ENCODE measurements at regions not wholly inside any gene's neighbourhood (a gene's known extent, or its start where the extent isn't known, plus 50 kb on each side); places are given as distances from the start of the nearest gene placed in this dataset.

DNA sequence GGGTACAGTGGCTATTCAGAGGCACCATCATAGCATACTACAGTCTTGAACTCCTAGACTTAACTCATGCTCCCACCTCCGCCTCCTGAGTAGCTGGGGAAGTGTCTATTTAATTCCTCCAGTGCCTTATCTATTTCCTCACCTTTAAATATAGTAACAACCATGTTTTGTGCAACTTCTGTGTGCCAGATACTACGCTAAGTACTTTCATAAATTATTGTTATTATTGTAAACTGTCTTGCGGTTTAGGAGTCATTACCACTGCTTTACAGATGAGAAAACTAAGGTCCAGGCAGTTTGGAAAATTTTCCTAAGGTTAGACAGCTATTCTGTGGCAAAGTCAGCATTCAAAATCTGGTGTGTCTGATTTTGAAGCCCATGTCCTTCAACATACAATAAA is 359.1 kb upstream of the XYLT1 start:
- no peaks in the 10 kb centered on the region for H3K9me3 ChIP-seq (ENCODE audit: low read length)
- Mint-ChIP-seq H3K27ac (no peak overlapping the region), H3K36me3 (no peaks in the 10 kb centered on the region), H3K27me3 (peaks cover 0 to 5% of the 10 kb centered on the region in 2 donors), H3K9me3 (no peaks in the 10 kb centered on the region), H3K4me3 (no peak overlapping the region), H3K4me1 (no peaks in the 10 kb centered on the region)
- H3K4me1 ChIP-seq (ENCODE audit: insufficient read depth, low read length) = no peaks in the 10 kb centered on the region
- no peak for DNase-seq
- H3K27ac ChIP-seq (ENCODE audit: low read depth, low read length) = no peak overlapping the region
- ChIA-PET CTCF (no interaction called here), POLR2A (no interaction called here)
- H3K4me3 ChIP-seq (ENCODE audit: low read length) = no peak overlapping the region
- H3K27me3 ChIP-seq (ENCODE audit: insufficient read depth, low read length, poor library complexity, severe bottlenecking) = no peaks in the 10 kb centered on the region
- no peaks in the 10 kb centered on the region for H3K36me3 ChIP-seq (ENCODE audit: insufficient read depth, low read length)

DNA sequence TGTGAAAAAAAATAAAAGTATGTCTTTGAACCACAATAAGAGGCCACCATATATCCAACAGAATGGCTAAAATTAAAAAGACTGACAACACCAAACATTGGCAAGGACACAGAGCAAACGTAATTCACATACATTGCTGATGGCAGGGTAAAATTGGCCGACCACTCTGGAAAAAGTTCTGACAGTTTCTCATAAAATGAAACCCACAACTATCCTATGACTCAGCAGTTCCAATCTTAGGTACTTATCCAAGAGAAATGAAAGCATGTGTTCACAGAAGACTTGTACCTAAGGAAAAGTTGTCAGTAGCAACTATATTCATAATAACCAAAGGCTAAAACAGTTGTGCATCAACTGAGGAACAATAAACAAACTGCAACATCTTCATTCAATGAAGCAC is 357.3 kb upstream of the XYLT1 start:
- CTCF ChIA-PET = no interaction called here
- H3K36me3 ChIP-seq (ENCODE audit: insufficient read depth, low read length) = no peaks in the 10 kb centered on the region
- H3K9me3 ChIP-seq (ENCODE audit: low read length) = no peaks in the 10 kb centered on the region
- H3K27me3 ChIP-seq (ENCODE audit: insufficient read depth, low read length, poor library complexity, severe bottlenecking) = no peaks in the 10 kb centered on the region
- no peaks in the 10 kb centered on the region for H3K9me3 Mint-ChIP-seq
- no peak overlapping the region for H3K4me3 Mint-ChIP-seq
- no peak for DNase-seq
- POLR2A ChIA-PET = no interaction called here
- H3K4me1 ChIP-seq (ENCODE audit: insufficient read depth, low read length) = no peaks in the 10 kb centered on the region
- no peak overlapping the region for H3K27ac Mint-ChIP-seq
- no peak overlapping the region for H3K27ac ChIP-seq (ENCODE audit: low read depth, low read length)
- no peaks in the 10 kb centered on the region for H3K4me1 Mint-ChIP-seq
- H3K4me3 ChIP-seq (ENCODE audit: low read length) = no peak overlapping the region
- peaks cover 2 to 15% of the 10 kb centered on the region in 2 donors for H3K27me3 Mint-ChIP-seq
- H3K36me3 Mint-ChIP-seq = no peaks in the 10 kb centered on the region

DNA sequence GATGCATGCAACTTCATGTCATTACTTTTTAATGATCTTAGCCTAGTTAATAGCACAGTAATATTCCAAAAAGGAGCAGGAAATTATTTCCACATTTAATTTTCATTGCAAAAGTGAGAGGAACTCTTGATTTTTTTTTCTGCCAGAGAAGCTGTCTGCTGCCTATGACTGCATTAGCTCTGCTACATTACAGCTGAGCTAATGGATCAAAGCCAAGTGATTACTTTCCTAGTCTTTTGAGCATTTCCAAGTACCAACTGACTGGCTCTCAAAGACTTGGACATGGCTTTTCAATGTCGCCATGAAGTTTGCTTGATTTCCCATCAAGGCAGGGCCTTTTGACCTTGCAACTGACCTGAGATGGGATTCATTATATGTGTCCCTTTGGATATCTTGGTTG is 356.6 kb upstream of the XYLT1 start:
- no peak overlapping the region for H3K4me3 ChIP-seq (ENCODE audit: low read length)
- peaks cover 2 to 15% of the 10 kb centered on the region in 2 donors for H3K27me3 Mint-ChIP-seq
- ChIA-PET CTCF (no interaction called here), POLR2A (no interaction called here)
- no peaks in the 10 kb centered on the region for H3K36me3 Mint-ChIP-seq
- no peaks in the 10 kb centered on the region for H3K27me3 ChIP-seq (ENCODE audit: insufficient read depth, low read length, poor library complexity, severe bottlenecking)
- DNase-seq = no peak
- H3K36me3 ChIP-seq (ENCODE audit: insufficient read depth, low read length) = no peaks in the 10 kb centered on the region
- H3K4me1 Mint-ChIP-seq = no peaks in the 10 kb centered on the region
- H3K4me1 ChIP-seq (ENCODE audit: insufficient read depth, low read length) = no peaks in the 10 kb centered on the region
- H3K9me3 ChIP-seq (ENCODE audit: low read length) = no peaks in the 10 kb centered on the region
- H3K4me3 Mint-ChIP-seq = no peak overlapping the region
- H3K9me3 Mint-ChIP-seq = no peaks in the 10 kb centered on the region
- H3K27ac Mint-ChIP-seq = no peak overlapping the region
- H3K27ac ChIP-seq (ENCODE audit: low read depth, low read length) = no peak overlapping the region

DNA sequence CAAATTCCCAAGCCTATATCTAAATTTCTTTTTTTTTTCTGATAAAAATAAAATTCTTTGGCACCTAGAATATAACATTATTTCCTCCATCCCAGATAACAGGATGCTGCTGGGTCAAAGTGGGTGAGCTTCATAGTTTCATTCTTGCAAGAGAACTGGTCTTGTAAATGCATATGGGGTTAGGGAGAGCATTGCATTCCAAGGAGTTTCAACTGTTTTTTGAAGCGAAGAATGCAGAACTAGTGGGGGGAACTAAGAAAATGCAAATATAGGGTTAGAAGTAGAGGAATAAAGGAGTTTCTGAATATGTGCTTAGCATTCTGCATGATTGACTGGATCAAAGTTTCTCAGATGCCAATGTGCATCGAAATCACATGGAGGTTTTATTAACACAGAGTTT is 347.2 kb upstream of the XYLT1 start:
- Histone ChIP-seq H3K4me1 (ENCODE audit: insufficient read depth, low read length) (no peaks in the 10 kb centered on the region), H3K36me3 (ENCODE audit: insufficient read depth, low read length) (no peaks in the 10 kb centered on the region), H3K9me3 (ENCODE audit: low read length) (no peaks in the 10 kb centered on the region), H3K4me3 (ENCODE audit: low read length) (no peak overlapping the region), H3K27me3 (ENCODE audit: insufficient read depth, low read length, poor library complexity, severe bottlenecking) (no peaks in the 10 kb centered on the region), H3K27ac (ENCODE audit: low read depth, low read length) (no peak overlapping the region)
- Mint-ChIP-seq H3K27me3 (peaks cover 0 to 3% of the 10 kb centered on the region in 2 donors), H3K36me3 (peaks cover 0 to 2% (median 0%) of the 10 kb centered on the region in 3 donors), H3K27ac (no peak overlapping the region), H3K9me3 (peaks cover 4 to 13% (median 12%) of the 10 kb centered on the region in 5 donors), H3K4me1 (no peaks in the 10 kb centered on the region), H3K4me3 (no peak overlapping the region)
- CTCF ChIA-PET = no interaction called here
- POLR2A ChIA-PET = no interaction called here
- no peak for DNase-seq

DNA sequence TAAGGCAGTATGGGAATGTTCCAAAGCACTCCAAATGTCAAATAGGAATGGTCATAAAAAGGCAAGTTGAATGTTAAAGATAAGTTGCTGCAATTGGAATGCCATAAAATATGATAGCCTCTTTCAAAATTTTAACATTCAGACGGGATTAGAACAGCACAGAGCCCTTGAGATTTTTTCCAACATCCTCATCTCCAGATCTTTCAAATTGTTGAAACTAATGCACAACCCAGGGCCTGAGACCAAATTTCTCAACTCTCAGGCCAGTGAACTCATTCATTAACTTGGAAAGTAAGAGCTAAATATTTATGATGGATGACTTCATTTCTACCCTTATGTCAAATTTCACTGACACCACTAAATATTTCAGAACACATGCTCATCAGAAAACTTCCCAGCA is 346.5 kb upstream of the XYLT1 start:
- Mint-ChIP-seq H3K27ac (no peak overlapping the region), H3K27me3 (peaks cover 0 to 3% of the 10 kb centered on the region in 2 donors), H3K4me3 (no peak overlapping the region), H3K9me3 (peaks cover 4 to 13% (median 12%) of the 10 kb centered on the region in 5 donors), H3K36me3 (peaks cover 0 to 2% (median 0%) of the 10 kb centered on the region in 3 donors), H3K4me1 (no peaks in the 10 kb centered on the region)
- no peaks in the 10 kb centered on the region for H3K9me3 ChIP-seq (ENCODE audit: low read length)
- H3K4me3 ChIP-seq (ENCODE audit: low read length) = no peak overlapping the region
- no peaks in the 10 kb centered on the region for H3K4me1 ChIP-seq (ENCODE audit: insufficient read depth, low read length)
- no peak overlapping the region for H3K27ac ChIP-seq (ENCODE audit: low read depth, low read length)
- CTCF ChIA-PET = no interaction called here
- H3K27me3 ChIP-seq (ENCODE audit: insufficient read depth, low read length, poor library complexity, severe bottlenecking) = no peaks in the 10 kb centered on the region
- POLR2A ChIA-PET = no interaction called here
- no peaks in the 10 kb centered on the region for H3K36me3 ChIP-seq (ENCODE audit: insufficient read depth, low read length)
- no peak for DNase-seq

DNA sequence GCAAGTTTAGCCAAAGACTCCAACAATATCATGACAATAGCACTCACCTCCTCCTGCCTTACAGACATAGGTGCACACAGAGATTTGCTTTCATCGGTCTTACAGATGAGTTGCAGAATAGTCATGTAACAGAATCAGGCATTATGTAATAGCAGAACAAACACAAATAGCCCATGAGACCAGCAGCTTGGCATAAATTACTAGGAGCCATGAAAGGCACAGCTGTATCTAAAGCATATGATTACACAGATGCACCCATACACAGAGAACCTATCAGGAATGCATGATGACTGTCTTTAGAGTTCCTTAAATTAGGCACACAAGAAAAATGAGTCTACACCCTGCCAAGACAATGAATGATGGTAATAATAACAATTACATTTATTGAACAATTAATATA is 342.0 kb upstream of the XYLT1 start:
- H3K27me3 Mint-ChIP-seq = peaks cover 0 to 5% of the 10 kb centered on the region in 2 donors
- H3K9me3 Mint-ChIP-seq = peaks cover 4 to 15% (median 12%) of the 10 kb centered on the region in 5 donors
- no peaks in the 10 kb centered on the region for H3K4me1 Mint-ChIP-seq
- no peak overlapping the region for H3K27ac Mint-ChIP-seq
- Histone ChIP-seq H3K9me3 (ENCODE audit: low read length) (no peaks in the 10 kb centered on the region), H3K4me1 (ENCODE audit: insufficient read depth, low read length) (no peaks in the 10 kb centered on the region), H3K27ac (ENCODE audit: low read depth, low read length) (no peak overlapping the region), H3K4me3 (ENCODE audit: low read length) (no peak overlapping the region), H3K36me3 (ENCODE audit: insufficient read depth, low read length) (no peaks in the 10 kb centered on the region), H3K27me3 (ENCODE audit: insufficient read depth, low read length, poor library complexity, severe bottlenecking) (no peaks in the 10 kb centered on the region)
- ChIA-PET CTCF (no interaction called here), POLR2A (no interaction called here)
- H3K36me3 Mint-ChIP-seq = no peaks in the 10 kb centered on the region
- H3K4me3 Mint-ChIP-seq = no peak overlapping the region
- no peak for DNase-seq

DNA sequence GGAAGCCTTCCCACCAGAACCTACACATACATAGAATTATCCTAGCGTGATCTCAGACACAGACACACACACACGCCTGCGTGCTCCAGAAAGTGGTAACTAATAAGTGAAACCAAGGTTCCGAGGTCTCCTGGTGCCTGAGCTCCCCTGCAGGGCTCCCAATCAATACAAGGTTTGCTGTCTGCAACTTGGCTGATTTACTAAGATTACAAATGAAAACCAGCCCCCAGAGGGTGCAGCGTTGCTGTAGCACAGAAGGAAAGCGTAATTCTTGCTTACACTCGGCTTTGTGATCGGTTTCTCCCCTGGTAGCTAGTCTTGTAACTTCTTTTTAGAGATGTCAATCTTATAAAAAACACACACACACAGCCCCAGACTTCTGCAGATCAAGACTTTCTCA is 334.1 kb upstream of the XYLT1 start:
- peaks cover 0 to 2% (median 0%) of the 10 kb centered on the region in 5 donors for H3K9me3 Mint-ChIP-seq
- H3K4me3 Mint-ChIP-seq = no peak overlapping the region
- Histone ChIP-seq H3K4me3 (ENCODE audit: low read length) (no peak overlapping the region), H3K27me3 (ENCODE audit: insufficient read depth, low read length, poor library complexity, severe bottlenecking) (no peaks in the 10 kb centered on the region), H3K4me1 (ENCODE audit: insufficient read depth, low read length) (no peaks in the 10 kb centered on the region), H3K9me3 (ENCODE audit: low read length) (no peaks in the 10 kb centered on the region), H3K27ac (ENCODE audit: low read depth, low read length) (no peak overlapping the region), H3K36me3 (ENCODE audit: insufficient read depth, low read length) (no peaks in the 10 kb centered on the region)
- POLR2A ChIA-PET = no interaction called here
- no peaks in the 10 kb centered on the region for H3K4me1 Mint-ChIP-seq
- DNase-seq = no peak
- CTCF ChIA-PET = no interaction called here
- H3K36me3 Mint-ChIP-seq = no peaks in the 10 kb centered on the region
- peaks cover 9 to 45% of the 10 kb centered on the region in 2 donors for H3K27me3 Mint-ChIP-seq
- H3K27ac Mint-ChIP-seq = no peak overlapping the region

DNA sequence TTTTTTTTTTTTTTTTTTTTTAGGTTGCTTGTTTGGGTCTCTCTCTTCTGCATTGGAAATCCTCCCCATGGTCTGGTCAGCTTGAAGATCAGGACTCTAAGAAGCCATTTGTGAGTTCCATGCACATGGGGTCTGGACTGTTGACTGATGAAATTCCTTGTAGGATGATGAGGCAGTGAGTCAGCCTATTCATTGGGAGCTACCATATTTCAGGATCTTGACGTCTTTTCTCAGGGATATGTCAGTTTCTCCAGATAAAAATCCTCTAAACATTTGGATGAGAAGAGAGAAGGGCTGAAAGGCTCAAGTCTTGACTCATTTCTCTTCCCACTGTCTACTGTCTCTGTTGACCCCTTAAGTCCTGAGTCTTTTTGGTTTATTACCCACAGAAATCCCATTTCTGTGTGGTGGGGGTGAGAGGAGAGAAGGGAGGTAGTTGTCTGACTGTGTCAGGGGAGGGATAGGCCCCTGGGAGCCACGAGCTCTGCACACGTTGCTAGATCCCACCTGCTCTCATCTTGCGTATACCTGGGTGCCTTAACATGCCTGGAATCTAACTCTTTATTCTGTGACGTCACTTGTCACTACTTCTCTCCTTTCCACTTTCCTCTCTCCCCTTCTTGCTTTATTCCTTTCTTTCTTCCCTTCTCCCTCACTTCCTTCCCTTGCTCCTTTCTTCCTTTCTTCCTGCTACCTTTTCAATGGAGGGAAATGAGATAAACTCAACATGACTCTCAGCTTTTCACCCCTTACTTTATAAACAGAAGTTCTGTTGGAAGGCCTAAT is 333.1 kb upstream of the XYLT1 start:
- peaks cover 0 to 2% (median 0%) of the 10 kb centered on the region in 5 donors for H3K9me3 Mint-ChIP-seq
- Histone ChIP-seq H3K27me3 (ENCODE audit: insufficient read depth, low read length, poor library complexity, severe bottlenecking) (no peaks in the 10 kb centered on the region), H3K4me3 (ENCODE audit: low read length) (no peak overlapping the region), H3K36me3 (ENCODE audit: insufficient read depth, low read length) (no peaks in the 10 kb centered on the region), H3K9me3 (ENCODE audit: low read length) (no peaks in the 10 kb centered on the region), H3K27ac (ENCODE audit: low read depth, low read length) (no peak overlapping the region), H3K4me1 (ENCODE audit: insufficient read depth, low read length) (no peaks in the 10 kb centered on the region)
- no peak for DNase-seq
- no peaks in the 10 kb centered on the region for H3K36me3 Mint-ChIP-seq
- CTCF ChIA-PET = no interaction called here
- POLR2A ChIA-PET = no interaction called here
- H3K27me3 Mint-ChIP-seq = peaks cover 9 to 45% of the 10 kb centered on the region in 2 donors
- no peak overlapping the region for H3K4me3 Mint-ChIP-seq
- no peaks in the 10 kb centered on the region for H3K4me1 Mint-ChIP-seq
- no peak overlapping the region for H3K27ac Mint-ChIP-seq
